Spleen (tissue), 11 donors: ENCODE measurements at regions not wholly inside any gene's neighbourhood (a gene's known extent, or its start where the extent isn't known, plus 50 kb on each side); places are given as distances from the start of the nearest gene placed in this dataset.

Source experiments
- DNase-seq: peaks from one replicate; pipeline ENCODE4 v3.0.0-alpha.2; 2020
- H3K27ac ChIP-seq, 8 donors: fragments of 200-600 bp; sonication (generic) in 7 of 8; 1 replicate in 4 of 8; 2 replicates in 4 of 8; pipeline versions ENCODE4 v1.5.0 to v1.8.0; 2016 to 2021; ENCODE audit warnings: inconsistent platforms in 4 of 8, mild to moderate bottlenecking in 4 of 8, moderate library complexity in 1 of 8
- H3K27me3 ChIP-seq, 7 donors: fragments of 200-600 bp; sonication (generic) in 6 of 7; replicated peaks in 1 of 7; 1 replicate in 4 of 7; 2 replicates in 3 of 7; pipeline versions ENCODE4 v1.5.0 to v1.8.0; 2016 to 2021; ENCODE audit warnings: inconsistent platforms in 3 of 7, mild to moderate bottlenecking in 1 of 7
- H3K36me3 ChIP-seq, 6 donors: fragments of 200-600 bp; sonication (generic) in 5 of 6; 1 replicate in 4 of 6; 2 replicates in 2 of 6; pipeline versions ENCODE4 v1.5.0 to v1.8.0; 2016 to 2021; ENCODE audit warnings: inconsistent platforms in 2 of 6
- H3K4me1 ChIP-seq, 6 donors: fragments of 200-600 bp; sonication (generic) in 5 of 6; 1 replicate in 3 of 6; 2 replicates in 3 of 6; pipeline versions ENCODE4 v1.5.0 to v1.8.0; 2016 to 2021; ENCODE audit warnings: inconsistent platforms in 3 of 6
- H3K4me3 ChIP-seq, 8 donors: fragments of 200-600 bp; sonication (generic) in 7 of 8; 1 replicate in 4 of 8; 2 replicates in 4 of 8; pipeline versions ENCODE4 v1.5.0 to v1.8.0; 2016 to 2021; ENCODE audit warnings: inconsistent platforms in 4 of 8, mild to moderate bottlenecking in 4 of 8, moderate library complexity in 2 of 8
- H3K9me3 ChIP-seq, 8 donors: fragments of 200-600 bp; sonication (generic) in 7 of 8; 1 replicate in 4 of 8; 2 replicates in 4 of 8; pipeline versions ENCODE4 v1.5.0 to v1.8.0; 2016 to 2021; ENCODE audit warnings: inconsistent platforms in 4 of 8
- POLR2A ChIP-seq, 3 donors: fragments of 450-650 bp; IDR thresholded peaks; one replicate each; pipeline ENCODE4 v1.5.1; 2017; ENCODE audit warnings: antibody characterized with exemption in 3 of 3, mild to moderate bottlenecking in 1 of 3
- POLR2AphosphoS5 ChIP-seq, 3 donors: sonication (generic); formaldehyde crosslinking; IDR thresholded peaks; one replicate each; pipeline ENCODE4 v1.5.1; 2017; ENCODE audit warnings: antibody characterized with exemption in 3 of 3
- WGBS, 5 donors: extraction: QIAGEN DNeasy Blood & Tissue Kit in 3 of 5; methylation state at CpG; one replicate each; pipeline versions ENCODE4 v1.1.5 to v1.1.7; 2013 to 2018; 5-methylcytosine and 5-hydroxymethylcytosine counted together
- intact Hi-C: fragments of 100-400 bp; cut with DNase I; formaldehyde crosslinking; loops from one replicate; pipeline ENCODE4 v1.15.0; 2023; ENCODE audit warnings: low total_unique reads
- TF ChIP-seq, protein P1 (sequence below), 11 experiments: fragments of 200-600 bp in 7 of 11; fragments of 450-650 bp in 4 of 11; sonication (generic) in 4 of 11; IDR thresholded peaks in 8 of 11; conservative IDR thresholded peaks in 3 of 11; 1 replicate in 7 of 11; 2 replicates in 4 of 11; pipeline versions ENCODE4 v1.4.0 to v1.8.0; 2016 to 2021; ENCODE audit warnings: antibody characterized with exemption in 11 of 11, inconsistent platforms in 4 of 11, mild to moderate bottlenecking in 1 of 11
- donor health status: healthy with polysubstance abuse.
- donor health status: DM: no; HTN: no; CAD: no; lungs with moderate emphysema.
- donor health status: DM: no; HTN: no; CAD: no.
- donor health status: Bipolar disorder and iron deficiency.
- donor health status: healthy.
- donor health status: DM: no; HTN: no; CAD: no.
- donor health status: DM: yes; HTN: yes; CAD: no.

DNA sequence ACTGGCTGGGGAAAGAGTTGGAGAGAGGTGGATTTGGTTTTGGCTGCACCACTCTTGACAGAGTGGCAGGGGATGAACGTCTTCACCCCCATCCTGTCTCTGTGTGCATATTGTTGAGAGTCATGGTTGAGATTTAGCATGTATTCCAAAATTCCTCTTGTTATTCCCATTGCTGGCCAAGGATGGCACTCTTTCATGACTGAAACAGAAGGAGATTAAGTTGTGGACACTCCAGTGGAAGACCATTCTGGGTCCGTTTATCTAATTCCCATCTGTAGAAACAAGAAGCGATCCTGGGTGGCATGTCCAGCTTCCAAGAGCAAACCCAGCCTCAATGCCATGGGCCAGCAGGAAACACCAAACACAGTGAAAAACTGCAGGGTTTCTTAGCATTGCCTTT lies 469.0 kb upstream of the IGFBP3 start:
- H3K9me3 ChIP-seq = peaks cover 0 to 3% (median 0%) of the 10 kb centered on the region in 8 donors
- TF ChIP-seq POLR2AphosphoS5 (IDR thresholded peaks at IDR 0.05) = no peak
- TF ChIP-seq, protein P1, sequence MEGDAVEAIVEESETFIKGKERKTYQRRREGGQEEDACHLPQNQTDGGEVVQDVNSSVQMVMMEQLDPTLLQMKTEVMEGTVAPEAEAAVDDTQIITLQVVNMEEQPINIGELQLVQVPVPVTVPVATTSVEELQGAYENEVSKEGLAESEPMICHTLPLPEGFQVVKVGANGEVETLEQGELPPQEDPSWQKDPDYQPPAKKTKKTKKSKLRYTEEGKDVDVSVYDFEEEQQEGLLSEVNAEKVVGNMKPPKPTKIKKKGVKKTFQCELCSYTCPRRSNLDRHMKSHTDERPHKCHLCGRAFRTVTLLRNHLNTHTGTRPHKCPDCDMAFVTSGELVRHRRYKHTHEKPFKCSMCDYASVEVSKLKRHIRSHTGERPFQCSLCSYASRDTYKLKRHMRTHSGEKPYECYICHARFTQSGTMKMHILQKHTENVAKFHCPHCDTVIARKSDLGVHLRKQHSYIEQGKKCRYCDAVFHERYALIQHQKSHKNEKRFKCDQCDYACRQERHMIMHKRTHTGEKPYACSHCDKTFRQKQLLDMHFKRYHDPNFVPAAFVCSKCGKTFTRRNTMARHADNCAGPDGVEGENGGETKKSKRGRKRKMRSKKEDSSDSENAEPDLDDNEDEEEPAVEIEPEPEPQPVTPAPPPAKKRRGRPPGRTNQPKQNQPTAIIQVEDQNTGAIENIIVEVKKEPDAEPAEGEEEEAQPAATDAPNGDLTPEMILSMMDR (IDR thresholded peaks at IDR 0.05 in 8 of 11, conservative IDR thresholded peaks at IDR 0.05 in 3 of 11) = no peak
- TF ChIP-seq POLR2A (IDR thresholded peaks at IDR 0.05) = no peak
- peaks cover 0 to 13% (median 3%) of the 10 kb centered on the region in 6 donors for H3K4me1 ChIP-seq
- H3K27ac ChIP-seq = no peak overlapping the region
- intact Hi-C loops = no loop called here
- no peak for DNase-seq
- no peaks in the 10 kb centered on the region for H3K36me3 ChIP-seq
- no peak overlapping the region for H3K4me3 ChIP-seq
- 82 to 93% (median 88%) methylated on average over 3 of the region's 3 CpGs for WGBS, 5 donors
- H3K27me3 ChIP-seq = no peaks in the 10 kb centered on the region

DNA sequence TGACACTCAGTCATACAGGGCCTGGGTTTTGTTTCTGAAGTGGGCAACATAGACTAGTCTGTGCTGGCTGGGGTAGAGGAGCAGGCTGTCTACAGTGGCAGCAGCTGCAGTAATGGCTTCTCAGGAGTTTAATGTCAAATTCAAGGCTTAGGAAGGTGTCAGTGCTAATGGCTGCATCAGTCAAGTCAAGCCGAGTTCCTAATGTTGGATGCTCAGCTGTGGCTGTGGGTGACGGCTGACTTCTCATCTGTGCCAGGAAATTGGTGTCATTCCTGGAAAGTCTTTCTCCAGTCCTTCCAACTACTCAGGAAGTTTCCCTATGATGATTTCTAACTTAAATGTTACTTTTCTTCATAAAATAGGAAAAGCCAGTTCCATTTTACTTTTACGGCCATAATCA lies 468.1 kb upstream of the IGFBP3 start:
- 69 to 81% (median 77%) methylated on average over 3 of the region's 3 CpGs for WGBS, 5 donors
- TF ChIP-seq POLR2A (IDR thresholded peaks at IDR 0.05) = no peak
- no peak for TF ChIP-seq POLR2AphosphoS5 (IDR thresholded peaks at IDR 0.05)
- TF ChIP-seq, protein P1 (IDR thresholded peaks at IDR 0.05 in 8 of 11, conservative IDR thresholded peaks at IDR 0.05 in 3 of 11) = no peak

DNA sequence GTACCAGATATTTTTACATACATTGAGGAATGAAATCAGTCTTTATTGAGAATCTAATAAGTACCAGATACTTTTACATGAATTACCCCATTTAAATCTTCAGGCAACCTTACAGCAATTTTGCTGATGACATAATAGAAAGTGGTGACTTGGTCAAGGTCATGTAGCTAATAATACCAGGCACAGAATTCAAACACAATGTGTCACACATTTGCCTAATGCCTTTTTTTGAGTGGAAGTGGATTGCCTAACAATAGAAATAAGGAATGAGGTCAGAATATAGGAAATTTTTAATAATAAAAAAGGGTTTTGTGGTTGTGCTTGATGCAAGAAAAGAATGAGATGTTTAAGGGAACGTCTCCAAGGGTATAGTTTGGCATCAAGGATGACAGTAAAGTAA lies 466.6 kb upstream of the IGFBP3 start:
- H3K4me3 ChIP-seq = no peak overlapping the region
- 30 to 61% (median 58%) methylated on average over 1 of the region's 1 CpG for WGBS, 5 donors
- intact Hi-C loops = no loop called here
- H3K9me3 ChIP-seq = peaks cover 0 to 3% (median 0%) of the 10 kb centered on the region in 8 donors
- H3K4me1 ChIP-seq = peaks cover 0 to 13% (median 3%) of the 10 kb centered on the region in 6 donors
- H3K27ac ChIP-seq = no peak overlapping the region
- H3K27me3 ChIP-seq = no peaks in the 10 kb centered on the region
- DNase-seq = no peak
- no peak for TF ChIP-seq POLR2AphosphoS5 (IDR thresholded peaks at IDR 0.05)
- TF ChIP-seq, protein P1 (IDR thresholded peaks at IDR 0.05 in 8 of 11, conservative IDR thresholded peaks at IDR 0.05 in 3 of 11) = no peak
- no peak for TF ChIP-seq POLR2A (IDR thresholded peaks at IDR 0.05)
- no peaks in the 10 kb centered on the region for H3K36me3 ChIP-seq

More for the DNA sequence above, 468.1 kb upstream of the IGFBP3 start:
- no peak overlapping the region for H3K27ac ChIP-seq
- intact Hi-C loops = no loop called here
- H3K9me3 ChIP-seq = peaks cover 0 to 3% (median 0%) of the 10 kb centered on the region in 8 donors
- H3K27me3 ChIP-seq = no peaks in the 10 kb centered on the region
- no peaks in the 10 kb centered on the region for H3K36me3 ChIP-seq
- H3K4me3 ChIP-seq = no peak overlapping the region
- H3K4me1 ChIP-seq = peaks cover 0 to 13% (median 3%) of the 10 kb centered on the region in 6 donors
- DNase-seq = no peak

DNA sequence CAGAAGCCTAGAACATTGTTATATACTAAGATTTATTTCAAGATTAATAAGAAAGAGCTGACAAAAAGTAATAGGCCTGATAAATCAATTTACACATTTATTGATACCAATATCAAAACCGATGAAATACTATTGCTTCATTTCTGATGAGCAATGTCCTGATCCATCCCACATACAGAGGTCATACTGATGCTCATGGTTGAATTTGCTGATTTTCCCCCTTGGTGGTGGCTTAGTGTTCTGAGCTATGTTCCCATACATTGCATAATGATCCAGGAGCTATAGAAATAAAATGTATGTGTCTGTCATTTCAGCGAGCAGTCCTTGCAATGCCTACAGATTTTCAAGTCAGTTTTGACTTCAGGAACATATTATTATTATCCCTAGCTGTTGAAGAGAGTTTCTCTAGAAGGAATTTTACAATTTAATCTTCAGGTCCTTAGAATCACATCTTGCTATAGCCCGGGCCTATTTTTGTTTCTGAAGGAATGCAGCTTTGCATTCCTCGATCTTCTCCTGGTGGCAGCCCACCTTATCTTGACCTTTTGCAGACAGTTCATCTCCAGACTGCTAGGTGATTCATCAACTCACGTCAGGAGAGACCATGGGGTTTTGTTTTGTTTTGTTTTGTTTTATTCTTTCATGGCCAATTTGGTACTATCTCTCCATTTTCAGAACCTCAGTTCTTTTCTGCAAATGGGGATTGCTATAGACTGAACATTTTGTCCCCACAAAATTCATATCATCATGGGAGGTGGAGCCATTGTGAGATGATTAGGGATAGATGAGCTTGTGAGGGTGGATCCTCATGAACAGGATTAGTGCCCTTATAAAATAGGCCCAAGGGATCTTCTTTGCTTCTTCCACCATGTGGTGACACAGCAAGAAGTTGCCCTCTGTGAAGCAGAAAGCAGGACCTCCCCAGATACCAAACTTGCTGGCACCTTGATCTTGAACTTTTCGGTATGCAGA lies 465.6 kb upstream of the IGFBP3 start:
- H3K4me1 ChIP-seq = peaks cover 0 to 13% (median 3%) of the 10 kb centered on the region in 6 donors
- H3K4me3 ChIP-seq = no peak overlapping the region
- no peak overlapping the region for H3K27ac ChIP-seq
- WGBS, 5 donors = 82 to 87% (median 84%) methylated on average over 6 of the region's 6 CpGs
- no peak for DNase-seq
- H3K36me3 ChIP-seq = no peaks in the 10 kb centered on the region
- intact Hi-C loops = no loop called here
- H3K27me3 ChIP-seq = no peaks in the 10 kb centered on the region
- TF ChIP-seq POLR2AphosphoS5 (IDR thresholded peaks at IDR 0.05) (no peak), POLR2A (IDR thresholded peaks at IDR 0.05) (no peak)
- TF ChIP-seq, protein P1 (IDR thresholded peaks at IDR 0.05 in 8 of 11, conservative IDR thresholded peaks at IDR 0.05 in 3 of 11) = no peak
- H3K9me3 ChIP-seq = peaks cover 0 to 7% (median 0%) of the 10 kb centered on the region in 8 donors
